Pancreas (tissue), 10 donors: ENCODE measurements at regions not wholly inside any gene's neighbourhood (a gene's known extent, or its start where the extent isn't known, plus 50 kb on each side); places are given as distances from the start of the nearest gene placed in this dataset.

ENCODE experiments used
- ATAC-seq, 4 donors: fragments of 200-7000 bp; cut with Tn5 transposase; one replicate each; pipeline versions ENCODE4 v1.8.0 to v1.9.1; 2020; ENCODE audit warnings: mild to moderate bottlenecking in 4 of 4, moderate library complexity in 4 of 4
- DNase-seq, 6 donors: peaks; one replicate each; pipeline ENCODE4 v3.0.0-alpha.2; 2020
- FAIRE-seq: peaks from 2 replicates; lab custom pipeline; 2012; peaks lifted over from hg19 to GRCh38; lab: Jason Lieb, UNC
- H3K27ac ChIP-seq, 4 donors: fragments of 200-600 bp; sonication (generic); 1 replicate in 3 of 4; 2 replicates in 1 of 4; pipeline versions ENCODE4 v1.5.0 to v1.8.0; 2020
- H3K27me3 ChIP-seq, 4 donors: fragments of 200-600 bp; one replicate each; pipeline ENCODE4 v1.8.0; 2021
- H3K36me3 ChIP-seq, 3 donors: fragments of 200-600 bp; sonication (generic) in 1 of 3; one replicate each; pipeline versions ENCODE4 v1.5.0 to v1.8.0; 2020 to 2021
- H3K4me1 ChIP-seq, 3 donors: fragments of 200-600 bp; one replicate each; pipeline ENCODE4 v1.8.0; 2021
- H3K4me3 ChIP-seq, 4 donors: fragments of 200-600 bp; sonication (generic) in 2 of 4; one replicate each; pipeline versions ENCODE4 v1.5.0 to v1.8.0; 2020 to 2021
- H3K9me3 ChIP-seq, 4 donors: fragments of 200-600 bp; one replicate each; pipeline ENCODE4 v1.8.0; 2021
- CTCF ChIP-seq, 4 donors: fragments of 200-600 bp; sonication (generic) in 3 of 4; IDR thresholded peaks; one replicate each; pipeline versions ENCODE4 v1.5.0 to v1.8.0; 2021; ENCODE audit warnings: antibody characterized with exemption in 4 of 4
- WGBS, 2 donors: extraction: QIAGEN DNeasy Blood & Tissue Kit; methylation state at CpG; one replicate each; pipeline ENCODE4 v1.1.7; 2013; 5-methylcytosine and 5-hydroxymethylcytosine counted together
- intact Hi-C, 3 donors: fragments of 100-400 bp; cut with DNase I; formaldehyde crosslinking; loops; one replicate each; pipeline versions ENCODE4 v1.11.1 to v1.14.2; 2022
- donor health status: healthy with polysubstance abuse.
- donor health status: DM: no; HTN: no; CAD: no; lungs with moderate emphysema.
- donor health status: DM: no; HTN: no; CAD: no.
- donor health status: control.
- donor health status: control.
- donor health status: Bipolar disorder and iron deficiency.
- donor health status: DM: yes; HTN: yes; CAD: no.
- donor health status: DM: no; HTN: no; CAD: no.
- donor health status: DM: no; HTN: no; CAD: no.
- donor health status: DM: yes; HTN: yes; CAD: no.

GRCh38 chr9:89757776-89758528, 153.1 kb downstream of the GADD45G start:
- no peak for TF ChIP-seq CTCF (IDR thresholded peaks at IDR 0.05)

GRCh38 chr9:89759572-89759971, 154.8 kb downstream of the GADD45G start:
- Histone ChIP-seq H3K27me3 (no peaks in the 10 kb centered on the region), H3K4me1 (no peaks in the 10 kb centered on the region), H3K36me3 (no peaks in the 10 kb centered on the region), H3K9me3 (no peaks in the 10 kb centered on the region), H3K4me3 (no peak overlapping the region), H3K27ac (no peak overlapping the region)
- ATAC-seq (no peak), FAIRE-seq (no peak), DNase-seq (no peak)
- WGBS, 2 donors, result 73 to 81% methylated on average over 9 of the region's 9 CpGs
- intact Hi-C loops, result no loop called here
- no peak for TF ChIP-seq CTCF (IDR thresholded peaks at IDR 0.05)

More at GRCh38 chr9:89757776-89758528, 153.1 kb downstream of the GADD45G start:
- intact Hi-C loops, result no loop called here
- 84 to 92% methylated on average over 12 of the region's 12 CpGs for WGBS, 2 donors
- no peak for FAIRE-seq
- Histone ChIP-seq H3K9me3 (no peaks in the 10 kb centered on the region), H3K27me3 (no peaks in the 10 kb centered on the region), H3K4me1 (no peaks in the 10 kb centered on the region), H3K27ac (no peak overlapping the region), H3K36me3 (no peaks in the 10 kb centered on the region), H3K4me3 (no peak overlapping the region)
- no peak for DNase-seq
- no peak for ATAC-seq

GRCh38 chr9:89760123-89760522, 155.3 kb downstream of the GADD45G start:
- DNase-seq (no peak), FAIRE-seq (no peak), ATAC-seq (no peak)
- WGBS, 2 donors, result 85 to 87% methylated on average over 6 of the region's 6 CpGs
- intact Hi-C loops, result no loop called here
- Histone ChIP-seq H3K4me3 (no peak overlapping the region), H3K36me3 (no peaks in the 10 kb centered on the region), H3K4me1 (no peaks in the 10 kb centered on the region), H3K9me3 (no peaks in the 10 kb centered on the region), H3K27ac (no peak overlapping the region), H3K27me3 (no peaks in the 10 kb centered on the region)
- TF ChIP-seq CTCF (IDR thresholded peaks at IDR 0.05), result no peak

GRCh38 chr9:89764217-89764616, 159.4 kb downstream of the GADD45G start:
- Histone ChIP-seq H3K4me3 (no peak overlapping the region), H3K9me3 (no peaks in the 10 kb centered on the region), H3K4me1 (no peaks in the 10 kb centered on the region), H3K27ac (no peak overlapping the region), H3K36me3 (no peaks in the 10 kb centered on the region), H3K27me3 (no peaks in the 10 kb centered on the region)
- WGBS, 2 donors, result 84 to 90% methylated on average over 5 of the region's 5 CpGs
- intact Hi-C loops, result no loop called here
- ATAC-seq (no peak), DNase-seq (no peak), FAIRE-seq (no peak)
- TF ChIP-seq CTCF (IDR thresholded peaks at IDR 0.05), result no peak

- no peak overlapping the region for H3K4me3 ChIP-seq
- WGBS, 2 donors, result 88 to 91% methylated on average over 3 of the region's 3 CpGs
- no peaks in the 10 kb centered on the region for H3K9me3 ChIP-seq
- H3K36me3 ChIP-seq, result no peaks in the 10 kb centered on the region
- ATAC-seq, result no peak
- no peak overlapping the region for H3K27ac ChIP-seq
- no peak for DNase-seq
- no peak for TF ChIP-seq CTCF (IDR thresholded peaks at IDR 0.05)
- no peaks in the 10 kb centered on the region for H3K4me1 ChIP-seq
- intact Hi-C loops, result no loop called here
- no peak for FAIRE-seq
- no peaks in the 10 kb centered on the region for H3K27me3 ChIP-seq
Observed at GRCh38 chr9:89765211-89765946, 160.6 kb downstream of the GADD45G start.
